Testis (tissue), 2 donors: ENCODE measurements at regions not wholly inside any gene's neighbourhood (a gene's known extent, or its start where the extent isn't known, plus 50 kb on each side); places are given as distances from the start of the nearest gene placed in this dataset.

Experiments
- POLR2A ChIP-seq: fragments of 450-650 bp; IDR thresholded peaks from one replicate; pipeline ENCODE4 v1.6.1; 2017; ENCODE audit warnings: antibody characterized with exemption, mild to moderate bottlenecking, moderate library complexity
- TF ChIP-seq, protein P1 (sequence below), 3 experiments: fragments of 450-650 bp in 2 of 3; fragments of 200-600 bp in 1 of 3; sonication (generic) in 1 of 3; IDR thresholded peaks; one replicate each; pipeline ENCODE4 v1.5.1; 2016 to 2019; ENCODE audit warnings: antibody characterized with exemption in 3 of 3, mild to moderate bottlenecking in 2 of 3, moderate library complexity in 1 of 3

DNA sequence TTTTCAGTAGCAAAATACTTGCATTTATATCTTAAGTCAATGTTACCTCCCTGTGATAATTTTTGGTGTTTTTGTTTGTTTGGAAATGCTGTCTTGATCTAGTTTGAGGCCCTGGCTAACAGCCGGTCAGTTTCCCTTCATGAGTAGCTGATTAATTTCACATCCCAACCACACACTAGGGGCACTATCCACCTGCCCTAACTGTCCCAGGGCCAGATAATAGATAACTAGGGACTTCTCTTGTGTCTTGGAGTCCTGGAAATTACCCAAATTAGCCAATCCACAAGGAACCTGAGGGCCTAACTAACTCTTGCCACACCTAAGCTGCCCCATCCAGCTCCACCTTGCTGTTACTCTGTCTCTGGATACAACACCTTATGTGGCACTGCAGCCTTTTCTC is 399.9 kb downstream of the FOXG1 start:
- TF ChIP-seq, protein P1, sequence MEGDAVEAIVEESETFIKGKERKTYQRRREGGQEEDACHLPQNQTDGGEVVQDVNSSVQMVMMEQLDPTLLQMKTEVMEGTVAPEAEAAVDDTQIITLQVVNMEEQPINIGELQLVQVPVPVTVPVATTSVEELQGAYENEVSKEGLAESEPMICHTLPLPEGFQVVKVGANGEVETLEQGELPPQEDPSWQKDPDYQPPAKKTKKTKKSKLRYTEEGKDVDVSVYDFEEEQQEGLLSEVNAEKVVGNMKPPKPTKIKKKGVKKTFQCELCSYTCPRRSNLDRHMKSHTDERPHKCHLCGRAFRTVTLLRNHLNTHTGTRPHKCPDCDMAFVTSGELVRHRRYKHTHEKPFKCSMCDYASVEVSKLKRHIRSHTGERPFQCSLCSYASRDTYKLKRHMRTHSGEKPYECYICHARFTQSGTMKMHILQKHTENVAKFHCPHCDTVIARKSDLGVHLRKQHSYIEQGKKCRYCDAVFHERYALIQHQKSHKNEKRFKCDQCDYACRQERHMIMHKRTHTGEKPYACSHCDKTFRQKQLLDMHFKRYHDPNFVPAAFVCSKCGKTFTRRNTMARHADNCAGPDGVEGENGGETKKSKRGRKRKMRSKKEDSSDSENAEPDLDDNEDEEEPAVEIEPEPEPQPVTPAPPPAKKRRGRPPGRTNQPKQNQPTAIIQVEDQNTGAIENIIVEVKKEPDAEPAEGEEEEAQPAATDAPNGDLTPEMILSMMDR (IDR thresholded peaks at IDR 0.05), result no peak
- no peak for TF ChIP-seq POLR2A
